Nephron progenitor cell (in vitro differentiated cells): ENCODE measurements at regions not wholly inside any gene's neighbourhood (a gene's known extent, or its start where the extent isn't known, plus 50 kb on each side); places are given as distances from the start of the nearest gene placed in this dataset.

Source experiments
- DNase-seq: peaks from one replicate; pipeline ENCODE4 v3.0.0; 2021
- H3K27ac Mint-ChIP-seq: 2 replicates; pipeline ENCODE4 v1.8.0; 2021; ENCODE audit warnings: mild to moderate bottlenecking, moderate library complexity, mixed read lengths
- H3K27me3 Mint-ChIP-seq: 2 replicates; pipeline ENCODE4 v1.8.0; 2021; ENCODE audit warnings: mild to moderate bottlenecking, low read depth, mixed read lengths; ENCODE audit not compliant: poor library complexity
- H3K36me3 Mint-ChIP-seq: 2 replicates; pipeline ENCODE4 v1.8.0; 2021; ENCODE audit warnings: low read depth, mixed read lengths
- H3K4me1 Mint-ChIP-seq: 2 replicates; pipeline ENCODE4 v1.8.0; 2021; ENCODE audit warnings: mixed read lengths
- H3K4me3 Mint-ChIP-seq: 2 replicates; pipeline ENCODE4 v1.8.0; 2021; ENCODE audit warnings: mild to moderate bottlenecking, moderate library complexity, mixed read lengths
- H3K9me3 Mint-ChIP-seq: 2 replicates; pipeline ENCODE4 v1.8.0; 2021; ENCODE audit warnings: mild to moderate bottlenecking, moderate library complexity, mixed read lengths
- TF ChIP-seq, protein P1 (sequence below): fragments of 200-600 bp; sonication (generic); IDR thresholded peaks from 2 replicates; pipeline ENCODE4 v1.5.0; 2021; ENCODE audit warnings: antibody characterized with exemption

DNA sequence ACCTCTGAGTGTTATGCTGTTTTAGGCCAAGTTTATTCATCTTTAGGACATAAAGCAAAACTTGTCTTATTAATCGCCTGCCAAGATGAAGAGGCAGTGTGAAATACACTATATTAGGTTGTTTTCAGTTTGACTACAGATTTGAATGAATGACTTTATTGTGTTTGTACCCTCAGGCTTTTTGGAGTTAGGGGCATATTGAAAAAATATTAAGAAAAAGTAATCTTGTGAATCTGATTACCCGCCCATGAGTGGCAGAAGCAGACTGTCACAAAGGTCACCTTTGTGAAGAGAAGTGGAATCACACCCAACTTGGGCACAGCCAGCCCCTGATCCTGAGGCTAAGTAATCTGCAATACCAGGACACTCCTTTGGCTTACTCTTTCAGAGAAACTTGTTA is 382.5 kb downstream of the NYAP2 start:
- Mint-ChIP-seq H3K27me3 (peaks cover 4% of the 10 kb centered on the region), H3K4me3 (no peak overlapping the region), H3K9me3 (no peaks in the 10 kb centered on the region), H3K4me1 (no peaks in the 10 kb centered on the region), H3K36me3 (no peaks in the 10 kb centered on the region), H3K27ac (no peak overlapping the region)
- TF ChIP-seq, protein P1, sequence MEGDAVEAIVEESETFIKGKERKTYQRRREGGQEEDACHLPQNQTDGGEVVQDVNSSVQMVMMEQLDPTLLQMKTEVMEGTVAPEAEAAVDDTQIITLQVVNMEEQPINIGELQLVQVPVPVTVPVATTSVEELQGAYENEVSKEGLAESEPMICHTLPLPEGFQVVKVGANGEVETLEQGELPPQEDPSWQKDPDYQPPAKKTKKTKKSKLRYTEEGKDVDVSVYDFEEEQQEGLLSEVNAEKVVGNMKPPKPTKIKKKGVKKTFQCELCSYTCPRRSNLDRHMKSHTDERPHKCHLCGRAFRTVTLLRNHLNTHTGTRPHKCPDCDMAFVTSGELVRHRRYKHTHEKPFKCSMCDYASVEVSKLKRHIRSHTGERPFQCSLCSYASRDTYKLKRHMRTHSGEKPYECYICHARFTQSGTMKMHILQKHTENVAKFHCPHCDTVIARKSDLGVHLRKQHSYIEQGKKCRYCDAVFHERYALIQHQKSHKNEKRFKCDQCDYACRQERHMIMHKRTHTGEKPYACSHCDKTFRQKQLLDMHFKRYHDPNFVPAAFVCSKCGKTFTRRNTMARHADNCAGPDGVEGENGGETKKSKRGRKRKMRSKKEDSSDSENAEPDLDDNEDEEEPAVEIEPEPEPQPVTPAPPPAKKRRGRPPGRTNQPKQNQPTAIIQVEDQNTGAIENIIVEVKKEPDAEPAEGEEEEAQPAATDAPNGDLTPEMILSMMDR: no peak
- no peak for DNase-seq

DNA sequence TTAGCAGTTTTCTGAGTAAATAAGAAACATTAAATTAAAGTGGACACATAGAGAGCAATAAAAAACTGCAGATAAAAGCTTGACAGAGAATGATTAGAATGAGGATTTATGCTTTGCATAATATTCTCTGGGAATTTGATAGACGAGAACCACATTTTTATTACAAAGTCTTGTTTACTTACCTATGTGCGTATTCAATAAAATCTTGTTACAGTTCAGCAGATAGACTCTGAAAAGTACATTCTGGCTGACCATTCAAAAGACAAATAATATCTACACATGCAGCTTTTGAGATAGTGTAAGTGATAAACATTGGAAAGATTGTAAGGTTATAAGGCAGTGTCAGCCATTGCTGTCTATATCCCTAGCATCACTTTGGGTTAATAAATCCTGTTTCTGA is 381.6 kb downstream of the NYAP2 start:
- Mint-ChIP-seq H3K27ac (no peak overlapping the region), H3K4me3 (no peak overlapping the region), H3K27me3 (peaks cover 4% of the 10 kb centered on the region), H3K36me3 (no peaks in the 10 kb centered on the region), H3K9me3 (no peaks in the 10 kb centered on the region), H3K4me1 (no peaks in the 10 kb centered on the region)
- DNase-seq: no peak
- TF ChIP-seq, protein P1: no peak

DNA sequence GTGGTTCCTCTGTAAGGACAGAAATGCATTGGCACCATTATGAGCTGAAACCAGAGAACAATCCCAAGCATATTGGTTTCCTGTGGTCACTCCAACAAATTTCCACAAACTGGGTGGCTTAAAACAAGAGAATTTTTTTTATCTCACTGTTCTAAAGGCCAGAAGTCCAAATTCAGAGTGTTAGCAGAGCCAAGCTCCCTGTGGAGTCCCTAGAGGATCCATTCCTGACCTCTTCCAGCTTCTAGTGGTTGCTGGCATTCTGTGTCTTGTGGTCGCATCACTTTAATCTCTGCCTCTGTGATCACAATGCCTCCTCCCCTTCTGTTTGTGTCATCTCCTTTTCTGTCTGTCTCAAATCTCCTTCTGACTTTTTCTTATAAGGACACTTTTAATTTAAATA is 380.3 kb downstream of the NYAP2 start:
- Mint-ChIP-seq H3K27ac (no peak overlapping the region), H3K36me3 (no peaks in the 10 kb centered on the region), H3K9me3 (peaks cover 6% of the 10 kb centered on the region), H3K4me1 (no peaks in the 10 kb centered on the region), H3K4me3 (no peak overlapping the region), H3K27me3 (peaks cover 4% of the 10 kb centered on the region)
- no peak for DNase-seq
- TF ChIP-seq, protein P1: no peak

DNA sequence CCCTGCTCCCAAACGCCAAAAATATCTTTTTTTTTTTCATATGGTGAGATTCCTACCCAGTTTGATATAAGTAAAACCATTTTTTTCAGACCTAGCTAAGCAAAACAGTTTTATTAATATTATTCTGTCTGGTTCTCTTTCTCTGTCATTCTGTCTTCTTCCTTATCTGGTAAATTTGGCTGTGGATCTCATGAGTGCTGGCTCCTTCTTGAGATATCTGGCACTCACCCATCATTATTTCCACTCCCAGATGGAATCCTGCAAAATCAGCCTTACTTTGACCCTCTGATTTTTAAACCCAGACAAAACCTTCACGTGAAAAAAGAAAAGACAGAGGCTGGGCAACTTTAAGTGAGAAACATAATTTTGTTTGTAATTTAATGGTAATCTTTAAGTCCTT is 373.6 kb downstream of the NYAP2 start:
- no peaks in the 10 kb centered on the region for H3K36me3 Mint-ChIP-seq
- TF ChIP-seq, protein P1: no peak
- no peaks in the 10 kb centered on the region for H3K4me1 Mint-ChIP-seq
- no peak for DNase-seq
- peaks cover 10% of the 10 kb centered on the region for H3K9me3 Mint-ChIP-seq
- H3K27me3 Mint-ChIP-seq: no peaks in the 10 kb centered on the region
- no peak overlapping the region for H3K4me3 Mint-ChIP-seq
- H3K27ac Mint-ChIP-seq: no peak overlapping the region

DNA sequence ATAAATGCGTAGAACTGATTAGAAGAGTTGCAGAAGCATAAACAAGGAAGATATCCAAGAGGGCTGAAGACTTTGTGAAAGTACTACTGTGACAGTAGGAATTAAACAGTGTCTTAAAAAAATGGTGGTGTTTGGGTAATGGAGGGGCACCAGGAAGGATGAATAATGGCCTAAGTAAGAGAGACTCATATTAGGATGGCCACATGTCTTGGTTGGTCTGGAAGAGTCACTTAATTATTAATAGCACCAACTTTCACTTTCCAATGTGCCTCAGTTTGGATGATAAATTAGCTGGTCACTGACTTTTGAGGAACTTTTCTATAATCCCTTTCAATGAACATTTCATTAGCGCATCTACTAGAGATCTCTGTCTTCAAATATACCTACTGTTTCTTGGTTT is 372.2 kb downstream of the NYAP2 start:
- Mint-ChIP-seq H3K4me1 (no peaks in the 10 kb centered on the region), H3K36me3 (no peaks in the 10 kb centered on the region), H3K27me3 (no peaks in the 10 kb centered on the region), H3K4me3 (no peak overlapping the region), H3K27ac (no peak overlapping the region), H3K9me3 (peaks cover 10% of the 10 kb centered on the region)
- no peak for DNase-seq
- TF ChIP-seq, protein P1: no peak

DNA sequence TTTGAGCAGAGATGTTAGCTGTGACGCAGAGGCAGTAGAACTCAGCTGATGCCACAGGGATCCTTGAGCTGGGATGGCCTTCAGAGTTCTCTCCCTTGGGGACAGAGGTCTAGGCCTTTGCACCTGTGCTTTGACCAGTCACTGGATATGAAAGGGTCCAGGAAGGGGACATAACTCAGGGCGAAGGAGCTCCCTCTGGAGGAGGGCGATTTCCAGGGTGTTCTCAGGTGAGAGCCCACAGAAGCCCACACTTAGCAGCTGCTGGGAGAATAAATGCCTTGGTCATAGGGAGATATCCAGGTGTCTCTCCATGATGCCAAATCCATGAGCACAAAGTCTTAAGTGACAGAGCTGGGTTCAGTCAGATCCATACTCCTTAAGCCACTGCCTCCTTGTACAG is 369.2 kb downstream of the NYAP2 start:
- H3K4me1 Mint-ChIP-seq: peaks cover 1% of the 10 kb centered on the region
- H3K36me3 Mint-ChIP-seq: no peaks in the 10 kb centered on the region
- no peak overlapping the region for H3K4me3 Mint-ChIP-seq
- no peak overlapping the region for H3K27ac Mint-ChIP-seq
- H3K27me3 Mint-ChIP-seq: no peaks in the 10 kb centered on the region
- TF ChIP-seq, protein P1: no peak
- H3K9me3 Mint-ChIP-seq: no peaks in the 10 kb centered on the region
- no peak for DNase-seq
